Vagina (tissue), 2 donors: ENCODE measurements at regions not wholly inside any gene's neighbourhood (a gene's known extent, or its start where the extent isn't known, plus 50 kb on each side); places are given as distances from the start of the nearest gene placed in this dataset.

Source experiments
- POLR2A ChIP-seq, 2 donors: fragments of 450-650 bp; IDR thresholded peaks; one replicate each; pipeline ENCODE4 v1.6.1; 2017; ENCODE audit warnings: antibody characterized with exemption in 2 of 2, mild to moderate bottlenecking in 2 of 2, moderate library complexity in 2 of 2
- POLR2AphosphoS5 ChIP-seq, 2 donors: sonication (generic); formaldehyde crosslinking; IDR thresholded peaks; one replicate each; pipeline ENCODE4 v1.9.0; 2017; ENCODE audit warnings: antibody characterized with exemption in 2 of 2, mild to moderate bottlenecking in 2 of 2, low read depth in 1 of 2; ENCODE audit not compliant: insufficient read depth in 1 of 2
- TF ChIP-seq, protein P1 (sequence below), 3 experiments: fragments of 450-650 bp in 2 of 3; fragments of 200-600 bp in 1 of 3; sonication (generic) in 1 of 3; IDR thresholded peaks; one replicate each; pipeline ENCODE4 v1.5.1; 2017 to 2019; ENCODE audit warnings: antibody characterized with exemption in 3 of 3, mild to moderate bottlenecking in 2 of 3, moderate library complexity in 2 of 3

DNA sequence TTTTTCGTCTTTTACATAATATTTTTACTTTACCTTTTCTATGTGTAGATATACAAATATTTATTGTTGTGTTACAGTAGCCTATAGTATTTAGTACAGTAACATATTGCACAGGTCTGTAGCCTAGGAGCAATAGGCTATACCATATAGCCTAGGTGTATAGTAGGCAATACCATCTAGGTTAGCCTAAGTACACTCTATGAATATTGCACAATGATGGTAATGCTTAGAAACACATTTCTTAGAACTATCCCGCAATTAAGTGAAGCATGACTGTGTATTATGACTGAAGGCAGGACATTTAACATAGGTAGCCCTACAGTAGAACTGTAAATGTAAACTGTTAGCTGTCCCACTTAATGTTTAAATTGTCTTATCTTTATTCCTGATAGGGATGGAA lies 964.3 kb downstream of the SLITRK1 start:
- TF ChIP-seq POLR2A (IDR thresholded peaks at IDR 0.05) (no peak), POLR2AphosphoS5 (IDR thresholded peaks at IDR 0.05; ENCODE audit: insufficient read depth in 1 of 2, low read depth in 1 of 2) (no peak)
- TF ChIP-seq, protein P1, sequence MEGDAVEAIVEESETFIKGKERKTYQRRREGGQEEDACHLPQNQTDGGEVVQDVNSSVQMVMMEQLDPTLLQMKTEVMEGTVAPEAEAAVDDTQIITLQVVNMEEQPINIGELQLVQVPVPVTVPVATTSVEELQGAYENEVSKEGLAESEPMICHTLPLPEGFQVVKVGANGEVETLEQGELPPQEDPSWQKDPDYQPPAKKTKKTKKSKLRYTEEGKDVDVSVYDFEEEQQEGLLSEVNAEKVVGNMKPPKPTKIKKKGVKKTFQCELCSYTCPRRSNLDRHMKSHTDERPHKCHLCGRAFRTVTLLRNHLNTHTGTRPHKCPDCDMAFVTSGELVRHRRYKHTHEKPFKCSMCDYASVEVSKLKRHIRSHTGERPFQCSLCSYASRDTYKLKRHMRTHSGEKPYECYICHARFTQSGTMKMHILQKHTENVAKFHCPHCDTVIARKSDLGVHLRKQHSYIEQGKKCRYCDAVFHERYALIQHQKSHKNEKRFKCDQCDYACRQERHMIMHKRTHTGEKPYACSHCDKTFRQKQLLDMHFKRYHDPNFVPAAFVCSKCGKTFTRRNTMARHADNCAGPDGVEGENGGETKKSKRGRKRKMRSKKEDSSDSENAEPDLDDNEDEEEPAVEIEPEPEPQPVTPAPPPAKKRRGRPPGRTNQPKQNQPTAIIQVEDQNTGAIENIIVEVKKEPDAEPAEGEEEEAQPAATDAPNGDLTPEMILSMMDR (IDR thresholded peaks at IDR 0.05) = no peak
